OCI-LY7 (cell line): ENCODE measurements at regions not wholly inside any gene's neighbourhood (a gene's known extent, or its start where the extent isn't known, plus 50 kb on each side); places are given as distances from the start of the nearest gene placed in this dataset.

Experiments used
- CTCF ChIP-seq: fragments of 200-600 bp; sonication (generic); conservative IDR thresholded peaks from 2 replicates; pipeline ENCODE4 v1.5.1; 2014; ENCODE audit warnings: mild to moderate bottlenecking, antibody characterized with exemption, low read length, moderate library complexity, mixed read lengths
- EZH2phosphoT487 ChIP-seq: fragments of 200-600 bp; sonication (generic); IDR thresholded peaks from 2 replicates; pipeline ENCODE4 v1.6.1; 2018; ENCODE audit warnings: low read depth, borderline replicate concordance, mild to moderate bottlenecking, mixed run types, antibody characterized with exemption, low read length, moderate library complexity, mixed read lengths

GRCh38 chr11:26792941-26793340 is 71.1 kb upstream of the SLC5A12 start:
- no peak for TF ChIP-seq CTCF
- TF ChIP-seq EZH2phosphoT487 = no peak
